Daoy (cell line): ENCODE measurements at regions not wholly inside any gene's neighbourhood (a gene's known extent, or its start where the extent isn't known, plus 50 kb on each side); places are given as distances from the start of the nearest gene placed in this dataset.

ENCODE experiments used
- DNase-seq: peaks from one replicate; pipeline ENCODE4 v3.0.0-alpha.2; 2015; ENCODE audit warnings: low read depth

- DNase-seq: no peak
Observed at GRCh38 chr6:166693880-166694279, 66.8 kb upstream of the RPS6KA2 start.

DNA sequence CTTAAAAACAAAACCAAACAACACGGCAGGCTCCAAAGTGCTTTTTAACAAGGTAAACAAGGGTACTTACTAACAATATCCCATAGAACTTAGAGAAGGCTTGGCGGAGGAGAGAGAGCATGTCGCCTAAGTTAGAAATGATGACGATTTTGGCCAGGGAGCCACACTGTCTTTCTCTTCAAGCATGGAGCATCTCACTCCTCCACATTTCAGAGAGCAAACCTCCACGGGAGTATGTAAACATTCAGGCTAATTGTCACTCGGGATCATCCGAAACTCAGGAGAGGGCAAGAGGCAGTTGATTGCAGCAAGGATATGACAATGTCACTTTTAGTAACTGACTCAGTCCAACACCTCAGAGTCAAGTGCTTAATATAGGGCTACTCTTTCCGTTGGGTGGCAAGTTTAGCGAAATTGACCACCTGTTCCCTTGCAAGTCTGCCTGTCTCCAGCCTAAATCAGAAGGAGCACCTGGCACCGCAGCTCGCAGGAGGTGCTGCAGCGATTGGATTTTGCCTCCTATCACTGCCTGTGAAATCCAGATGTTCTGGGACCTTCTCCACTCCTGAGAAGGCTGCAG is 65.8 kb upstream of the RPS6KA2 start:
- DNase-seq: no peak

DNA sequence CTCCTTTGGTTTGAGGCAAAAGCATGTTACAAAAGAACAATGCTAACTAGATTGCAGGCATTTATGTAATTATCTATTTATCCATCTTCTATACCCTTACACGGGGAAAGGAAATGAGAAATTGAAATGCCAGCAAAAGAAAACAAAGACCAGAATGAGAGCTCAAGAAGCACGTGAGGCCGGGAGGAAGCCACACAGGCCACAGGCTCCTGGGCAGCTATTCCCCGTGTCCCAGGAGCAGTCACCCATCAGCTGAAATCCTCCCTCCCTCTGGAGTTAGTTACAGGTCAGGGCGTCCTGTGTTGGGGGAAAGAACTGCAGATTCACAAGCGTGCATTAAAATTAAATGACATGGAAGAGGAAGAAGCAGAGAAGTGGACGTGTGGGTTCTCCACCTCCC is 64.7 kb upstream of the RPS6KA2 start:
- peak; percentile 15 for DNase-seq

DNA sequence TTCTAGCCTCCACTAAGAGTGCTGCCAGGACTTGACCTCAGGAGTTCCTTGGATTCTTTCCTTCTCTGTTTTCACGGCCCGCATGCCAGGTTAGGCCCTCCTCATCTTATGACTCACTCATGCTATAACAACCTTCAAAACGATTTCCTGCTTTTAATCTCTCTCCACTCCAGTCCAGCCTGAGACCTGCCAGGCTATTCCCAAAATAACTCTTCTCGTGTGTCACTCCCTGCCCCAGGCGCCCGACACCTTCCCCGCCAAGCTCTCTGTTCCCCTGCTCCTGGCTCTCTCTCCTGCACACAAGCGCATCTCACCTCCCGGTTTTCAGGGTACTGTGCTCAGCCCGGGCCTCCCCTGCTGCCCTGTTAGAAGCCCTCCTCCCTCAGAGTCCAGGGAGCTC is 64.1 kb upstream of the RPS6KA2 start:
- peak; percentile 71 for DNase-seq

- no peak for DNase-seq
Observed at GRCh38 chr6:166689687-166690086, 62.6 kb upstream of the RPS6KA2 start.

DNA sequence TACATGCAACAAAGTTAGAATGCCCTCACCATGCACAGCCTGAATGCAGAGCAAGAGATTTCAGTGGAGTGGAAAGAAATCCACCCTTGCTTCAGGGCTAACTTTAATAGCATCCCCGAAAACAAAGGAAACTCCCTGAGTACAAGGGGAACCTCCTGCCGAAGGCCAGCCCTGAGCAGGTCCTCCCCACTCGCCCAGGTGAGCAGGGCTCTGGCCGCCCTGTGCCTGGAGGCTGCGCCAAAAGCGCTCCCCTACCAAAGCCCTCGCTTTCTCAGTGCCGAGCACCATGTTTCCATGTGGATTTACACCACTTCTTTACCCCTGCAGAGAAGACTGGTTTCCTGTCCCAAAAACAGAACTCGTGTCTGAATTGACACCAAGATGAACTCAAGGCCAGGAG is 61.9 kb upstream of the RPS6KA2 start:
- no peak for DNase-seq

DNA sequence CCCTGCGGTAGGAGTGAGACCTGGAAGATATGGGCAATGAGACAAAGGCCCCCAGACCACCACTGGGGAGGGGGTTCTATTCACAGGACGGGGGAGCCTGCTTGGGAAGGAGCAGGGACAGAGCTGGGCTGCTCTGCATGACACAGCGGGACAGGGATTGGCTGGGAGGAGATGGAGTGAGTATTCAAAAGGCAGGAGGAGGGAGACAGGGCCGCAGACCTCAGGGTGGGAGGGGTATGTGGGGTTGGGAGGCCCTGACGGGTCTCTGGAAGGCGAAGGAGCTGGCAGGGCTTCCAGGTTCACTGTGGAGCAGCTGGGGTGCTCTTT is 60.8 kb upstream of the RPS6KA2 start:
- DNase-seq: no peak

- DNase-seq: no peak
Observed at GRCh38 chr6:166687070-166687878, 60.2 kb upstream of the RPS6KA2 start.

- no peak for DNase-seq
Observed at GRCh38 chr6:166686317-166686716, 59.3 kb upstream of the RPS6KA2 start.

GRCh38 chr6:166684866-166685265 is 57.8 kb upstream of the RPS6KA2 start:
- DNase-seq: no peak

DNA sequence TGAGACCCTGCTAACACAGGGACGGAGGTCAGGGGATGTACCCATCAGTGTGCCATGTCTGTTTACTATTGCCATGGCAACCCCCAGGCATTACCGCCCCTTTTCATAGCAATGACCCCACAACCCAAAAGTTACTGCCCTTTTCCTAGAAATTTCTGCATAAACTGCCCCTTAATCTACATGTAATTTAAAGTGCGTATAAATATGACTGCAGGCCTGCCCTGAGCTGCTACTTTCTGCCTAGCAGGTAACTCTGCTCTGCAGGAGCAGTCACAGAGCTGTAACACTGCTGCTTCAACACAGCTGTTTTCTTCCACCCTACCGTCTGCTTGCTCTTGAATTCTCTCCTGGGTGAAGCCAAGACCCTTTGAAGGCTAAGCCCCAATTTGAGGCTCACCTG is 57.1 kb upstream of the RPS6KA2 start:
- no peak for DNase-seq

- DNase-seq: no peak
Observed at GRCh38 chr6:166683477-166683876, 56.4 kb upstream of the RPS6KA2 start.

- DNase-seq: no peak
Observed at GRCh38 chr6:166679566-166679965, 52.5 kb upstream of the RPS6KA2 start.

DNA sequence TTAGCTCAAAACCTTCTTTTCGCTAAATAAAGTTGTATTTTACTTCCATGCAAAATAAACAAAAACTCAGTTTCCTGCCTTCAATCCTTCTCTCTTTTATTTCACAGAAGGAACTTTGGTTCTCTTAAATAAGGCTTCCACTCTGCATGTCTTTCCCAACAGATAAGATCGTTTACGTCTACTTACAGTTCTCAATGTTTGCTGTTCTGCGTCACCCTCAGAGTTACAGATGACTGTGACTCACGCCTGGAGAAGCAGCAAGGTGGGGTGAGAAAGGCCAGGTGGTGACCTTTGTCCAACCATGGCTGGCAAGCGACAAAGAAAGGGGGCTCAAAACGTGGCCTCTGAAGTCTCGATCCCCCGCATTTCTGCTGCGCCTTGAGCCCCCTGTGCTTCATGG is 51.4 kb upstream of the RPS6KA2 start:
- peak; percentile 19 for DNase-seq

DNA sequence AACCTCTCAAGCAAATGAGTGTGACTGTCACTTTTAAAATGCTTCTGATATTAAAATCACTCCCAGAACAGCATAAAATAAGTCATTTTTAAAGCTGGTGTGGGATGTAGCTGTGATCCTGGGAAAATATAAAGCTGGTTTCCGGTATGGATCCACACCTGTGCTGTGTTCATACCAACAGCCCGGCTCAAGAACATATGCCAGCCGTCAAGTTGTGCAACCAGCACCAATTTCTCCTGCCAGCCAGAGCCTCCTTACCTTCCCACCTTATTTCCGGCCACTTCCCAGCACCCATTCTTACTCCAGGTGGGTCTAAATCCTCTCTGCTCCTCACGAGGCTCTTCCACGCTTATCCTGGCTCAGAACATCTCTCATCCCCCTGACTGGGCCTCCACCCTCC is 50.9 kb upstream of the RPS6KA2 start:
- DNase-seq: no peak
